ENCODE measurements at regions not wholly inside any gene's neighbourhood (a gene's known extent, or its start where the extent isn't known, plus 50 kb on each side); places are given as distances from the start of the nearest gene placed in this dataset.

GRCh38 chr5:93163010-93163663, 417.9 kb downstream of the NR2F1-AS1 start:
- peak; percentile 90 for DNase-seq (ENCODE audit: low read depth)

GRCh38 chr5:93161661-93162654, 419.1 kb downstream of the NR2F1-AS1 start:
- peak; percentile 46 for DNase-seq (ENCODE audit: low read depth)

- peak; percentile 38 for DNase-seq (ENCODE audit: low read depth)
Measured at GRCh38 chr5:93158841-93159240, 422.2 kb downstream of the NR2F1-AS1 start.

GRCh38 chr5:93156566-93156965, 424.5 kb downstream of the NR2F1-AS1 start:
- no peak for DNase-seq (ENCODE audit: low read depth)

GRCh38 chr5:93154535-93154934, 426.5 kb downstream of the NR2F1-AS1 start:
- DNase-seq (ENCODE audit: low read depth): no peak

GRCh38 chr5:93153461-93153860, 427.6 kb downstream of the NR2F1-AS1 start:
- no peak for DNase-seq (ENCODE audit: low read depth)

GRCh38 chr5:93151896-93152295, 429.1 kb downstream of the NR2F1-AS1 start:
- no peak for DNase-seq (ENCODE audit: low read depth)

GRCh38 chr5:93151121-93151520, 429.9 kb downstream of the NR2F1-AS1 start:
- peak; percentile 73 for DNase-seq (ENCODE audit: low read depth)

- peak; percentile 62 for DNase-seq (ENCODE audit: low read depth)
Measured at GRCh38 chr5:93150311-93151012, 430.6 kb downstream of the NR2F1-AS1 start.

GRCh38 chr5:93145767-93146166, 435.3 kb downstream of the NR2F1-AS1 start:
- peak; percentile 40 for DNase-seq (ENCODE audit: low read depth)

GRCh38 chr5:93145019-93145418, 436.0 kb downstream of the NR2F1-AS1 start:
- DNase-seq (ENCODE audit: low read depth): no peak

GRCh38 chr5:93141969-93142368, 439.1 kb downstream of the NR2F1-AS1 start:
- DNase-seq (ENCODE audit: low read depth): no peak

GRCh38 chr5:93130624-93131490, 450.2 kb downstream of the NR2F1-AS1 start:
- peak; percentile 43 for DNase-seq (ENCODE audit: low read depth)

- DNase-seq (ENCODE audit: low read depth): peak; percentile 60
Measured at GRCh38 chr5:93126634-93127033, 454.4 kb downstream of the NR2F1-AS1 start.

GRCh38 chr5:93123127-93123526, 457.9 kb downstream of the NR2F1-AS1 start:
- no peak for DNase-seq (ENCODE audit: low read depth)

- DNase-seq (ENCODE audit: low read depth): no peak
Measured at GRCh38 chr5:93122446-93122845, 458.6 kb downstream of the NR2F1-AS1 start.

GRCh38 chr5:93120771-93121170, 460.2 kb downstream of the NR2F1-AS1 start:
- no peak for DNase-seq (ENCODE audit: low read depth)

GRCh38 chr5:93120051-93120450, 461.0 kb downstream of the NR2F1-AS1 start:
- DNase-seq (ENCODE audit: low read depth): no peak

- DNase-seq (ENCODE audit: low read depth): peak; percentile 62
Measured at GRCh38 chr5:93117751-93118531, 463.1 kb downstream of the NR2F1-AS1 start.

- DNase-seq (ENCODE audit: low read depth): no peak
Measured at GRCh38 chr5:93107805-93108520, 473.1 kb downstream of the NR2F1-AS1 start.
